GM10266 (cell line): ENCODE measurements at regions not wholly inside any gene's neighbourhood (a gene's known extent, or its start where the extent isn't known, plus 50 kb on each side); places are given as distances from the start of the nearest gene placed in this dataset.

Source experiments
- DNase-seq: peaks from one replicate; pipeline ENCODE4 v3.0.0; 2012; ENCODE audit errors: extremely low spot score
- TF ChIP-seq, protein P1 (sequence below): IDR thresholded peaks from 2 replicates; pipeline ENCODE4 v1.5.1; 2012; ENCODE audit warnings: mild to moderate bottlenecking, low read depth; ENCODE audit not compliant: control insufficient read depth, insufficient read depth; ENCODE audit errors: missing control alignments

DNA sequence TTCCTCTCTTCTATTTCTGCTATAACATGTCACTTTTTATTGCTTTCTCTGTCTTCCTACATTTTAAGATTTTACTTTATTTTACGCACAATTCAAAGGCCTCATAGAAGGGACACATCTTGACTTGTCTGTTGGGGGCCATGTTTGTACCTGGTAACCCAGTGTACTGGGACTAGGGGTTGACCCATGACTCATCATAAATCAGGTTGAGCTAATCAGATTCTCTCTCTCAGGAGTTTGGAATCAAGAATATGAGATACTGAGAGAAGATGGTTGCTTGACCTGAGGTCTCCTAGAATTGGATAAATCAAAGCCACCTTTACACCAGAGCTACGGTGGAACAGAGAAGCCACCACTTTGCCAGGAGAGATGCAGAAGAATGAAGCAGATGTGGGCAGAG lies 153.0 kb downstream of the UXS1 start:
- DNase-seq = no peak
- TF ChIP-seq, protein P1, sequence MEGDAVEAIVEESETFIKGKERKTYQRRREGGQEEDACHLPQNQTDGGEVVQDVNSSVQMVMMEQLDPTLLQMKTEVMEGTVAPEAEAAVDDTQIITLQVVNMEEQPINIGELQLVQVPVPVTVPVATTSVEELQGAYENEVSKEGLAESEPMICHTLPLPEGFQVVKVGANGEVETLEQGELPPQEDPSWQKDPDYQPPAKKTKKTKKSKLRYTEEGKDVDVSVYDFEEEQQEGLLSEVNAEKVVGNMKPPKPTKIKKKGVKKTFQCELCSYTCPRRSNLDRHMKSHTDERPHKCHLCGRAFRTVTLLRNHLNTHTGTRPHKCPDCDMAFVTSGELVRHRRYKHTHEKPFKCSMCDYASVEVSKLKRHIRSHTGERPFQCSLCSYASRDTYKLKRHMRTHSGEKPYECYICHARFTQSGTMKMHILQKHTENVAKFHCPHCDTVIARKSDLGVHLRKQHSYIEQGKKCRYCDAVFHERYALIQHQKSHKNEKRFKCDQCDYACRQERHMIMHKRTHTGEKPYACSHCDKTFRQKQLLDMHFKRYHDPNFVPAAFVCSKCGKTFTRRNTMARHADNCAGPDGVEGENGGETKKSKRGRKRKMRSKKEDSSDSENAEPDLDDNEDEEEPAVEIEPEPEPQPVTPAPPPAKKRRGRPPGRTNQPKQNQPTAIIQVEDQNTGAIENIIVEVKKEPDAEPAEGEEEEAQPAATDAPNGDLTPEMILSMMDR = no peak

GRCh38 chr2:106039634-106040315 lies 154.3 kb downstream of the UXS1 start:
- DNase-seq = no peak
- TF ChIP-seq, protein P1 = no peak

- TF ChIP-seq, protein P1 = no peak
- no peak for DNase-seq
Observed at GRCh38 chr2:106038601-106039375, 155.3 kb downstream of the UXS1 start.

GRCh38 chr2:106037932-106038331 lies 156.2 kb downstream of the UXS1 start:
- DNase-seq = no peak

GRCh38 chr2:106037262-106037661 lies 156.8 kb downstream of the UXS1 start:
- TF ChIP-seq, protein P1 = no peak
- no peak for DNase-seq

More at GRCh38 chr2:106037932-106038331, 156.2 kb downstream of the UXS1 start:
- TF ChIP-seq, protein P1 = no peak

DNA sequence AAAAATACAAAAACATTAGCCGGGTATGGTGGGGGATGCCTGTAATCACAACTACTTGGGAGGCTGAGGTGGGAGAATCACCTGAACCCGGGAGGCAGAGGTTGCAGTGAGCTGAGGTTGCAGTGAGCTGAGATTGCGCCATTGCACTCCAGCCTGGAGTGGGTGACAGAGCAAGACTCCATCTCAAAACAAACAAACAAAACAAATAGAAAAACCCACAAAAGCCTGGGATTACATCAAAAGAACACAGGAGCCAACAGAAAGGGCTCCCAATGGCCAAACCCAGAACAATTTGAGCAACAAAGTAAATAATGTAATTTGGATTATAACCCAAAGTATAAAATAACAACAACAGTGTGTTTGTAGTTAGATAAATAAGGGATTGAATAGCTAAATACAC lies 159.8 kb downstream of the UXS1 start:
- TF ChIP-seq, protein P1 = no peak
- DNase-seq = no peak

- no peak for DNase-seq
- TF ChIP-seq, protein P1 = no peak
Observed at GRCh38 chr2:106032676-106033075, 161.4 kb downstream of the UXS1 start.
